Vagina (tissue), 2 donors: ENCODE measurements at regions not wholly inside any gene's neighbourhood (a gene's known extent, or its start where the extent isn't known, plus 50 kb on each side); places are given as distances from the start of the nearest gene placed in this dataset.

Experiments
- DNase-seq, 2 donors: peaks; one replicate each; pipeline ENCODE4 v3.0.0-alpha.2; 2017; ENCODE audit errors: extremely low spot score in 2 of 2
- H3K27ac ChIP-seq: fragments of 200-600 bp; sonication (generic); one replicate; pipeline ENCODE4 v1.5.1; 2019
- H3K27me3 ChIP-seq: fragments of 200-600 bp; sonication (generic); one replicate; pipeline ENCODE4 v1.5.1; 2019
- H3K36me3 ChIP-seq, 2 donors: fragments of 200-600 bp; sonication (generic); one replicate each; pipeline ENCODE4 v1.5.1; 2017 to 2019
- H3K4me1 ChIP-seq: fragments of 200-600 bp; sonication (generic); one replicate; pipeline ENCODE4 v1.5.1; 2019
- H3K4me3 ChIP-seq, 2 donors: fragments of 200-600 bp; sonication (generic); 1 replicate in 1 of 2; 2 replicates in 1 of 2; pipeline ENCODE4 v1.5.1; 2016 to 2019
- H3K9me3 ChIP-seq: fragments of 200-600 bp; sonication (generic); one replicate; pipeline ENCODE4 v1.5.1; 2019
- CTCF ChIP-seq, 3 experiments: fragments of 450-650 bp in 2 of 3; fragments of 200-600 bp in 1 of 3; sonication (generic) in 1 of 3; IDR thresholded peaks; one replicate each; pipeline ENCODE4 v1.5.1; 2017 to 2019; ENCODE audit warnings: antibody characterized with exemption in 3 of 3, mild to moderate bottlenecking in 2 of 3, moderate library complexity in 2 of 3
- POLR2A ChIP-seq, 2 donors: fragments of 450-650 bp; IDR thresholded peaks; one replicate each; pipeline ENCODE4 v1.6.1; 2017; ENCODE audit warnings: antibody characterized with exemption in 2 of 2, mild to moderate bottlenecking in 2 of 2, moderate library complexity in 2 of 2
- POLR2AphosphoS5 ChIP-seq, 2 donors: sonication (generic); formaldehyde crosslinking; IDR thresholded peaks; one replicate each; pipeline ENCODE4 v1.9.0; 2017; ENCODE audit warnings: antibody characterized with exemption in 2 of 2, mild to moderate bottlenecking in 2 of 2, low read depth in 1 of 2; ENCODE audit not compliant: insufficient read depth in 1 of 2
- intact Hi-C: fragments of 100-400 bp; cut with DNase I; formaldehyde crosslinking; loops from one replicate; pipeline ENCODE4 v1.15.1; 2023

- H3K27me3 ChIP-seq: no peaks in the 10 kb centered on the region
- no peak overlapping the region for H3K4me3 ChIP-seq
- H3K36me3 ChIP-seq: no peaks in the 10 kb centered on the region
- TF ChIP-seq POLR2AphosphoS5 (IDR thresholded peaks at IDR 0.05; ENCODE audit: insufficient read depth in 1 of 2, low read depth in 1 of 2) (no peak), POLR2A (IDR thresholded peaks at IDR 0.05) (no peak), CTCF (IDR thresholded peaks at IDR 0.05) (no peak)
- intact Hi-C loops: no loop called here
- H3K27ac ChIP-seq: no peak overlapping the region
- DNase-seq: no peak
- no peaks in the 10 kb centered on the region for H3K4me1 ChIP-seq
- no peaks in the 10 kb centered on the region for H3K9me3 ChIP-seq
These were observed 231.5 kb downstream of the AACS start for GRCh38 chr12:125296701-125297100.

GRCh38 chr12:125299840-125300239 lies 234.6 kb downstream of the AACS start:
- Histone ChIP-seq H3K4me1 (no peaks in the 10 kb centered on the region), H3K27me3 (no peaks in the 10 kb centered on the region), H3K4me3 (no peak overlapping the region), H3K36me3 (no peaks in the 10 kb centered on the region), H3K27ac (no peak overlapping the region), H3K9me3 (no peaks in the 10 kb centered on the region)
- TF ChIP-seq POLR2AphosphoS5 (IDR thresholded peaks at IDR 0.05; ENCODE audit: insufficient read depth in 1 of 2, low read depth in 1 of 2) (no peak), POLR2A (IDR thresholded peaks at IDR 0.05) (no peak), CTCF (IDR thresholded peaks at IDR 0.05) (no peak)
- no peak for DNase-seq
- intact Hi-C loops: no loop called here

GRCh38 chr12:125300249-125300648 lies 235.0 kb downstream of the AACS start:
- Histone ChIP-seq H3K27me3 (no peaks in the 10 kb centered on the region), H3K9me3 (no peaks in the 10 kb centered on the region), H3K4me3 (no peak overlapping the region), H3K4me1 (no peaks in the 10 kb centered on the region), H3K27ac (no peak overlapping the region), H3K36me3 (no peaks in the 10 kb centered on the region)
- TF ChIP-seq POLR2A (IDR thresholded peaks at IDR 0.05) (no peak), CTCF (IDR thresholded peaks at IDR 0.05) (no peak), POLR2AphosphoS5 (IDR thresholded peaks at IDR 0.05; ENCODE audit: insufficient read depth in 1 of 2, low read depth in 1 of 2) (no peak)
- intact Hi-C loops: no loop called here
- DNase-seq: no peak

GRCh38 chr12:125303337-125303736 lies 238.1 kb downstream of the AACS start:
- Histone ChIP-seq H3K36me3 (no peaks in the 10 kb centered on the region), H3K27me3 (no peaks in the 10 kb centered on the region), H3K4me3 (no peak overlapping the region), H3K27ac (no peak overlapping the region), H3K4me1 (no peaks in the 10 kb centered on the region), H3K9me3 (no peaks in the 10 kb centered on the region)
- TF ChIP-seq CTCF (IDR thresholded peaks at IDR 0.05) (no peak), POLR2A (IDR thresholded peaks at IDR 0.05) (no peak)
- no peak for DNase-seq
- intact Hi-C loops: no loop called here

- TF ChIP-seq POLR2A (IDR thresholded peaks at IDR 0.05): no peak
- TF ChIP-seq POLR2AphosphoS5 (IDR thresholded peaks at IDR 0.05; ENCODE audit: insufficient read depth in 1 of 2, low read depth in 1 of 2): no peak
- TF ChIP-seq CTCF (IDR thresholded peaks at IDR 0.05): no peak
- H3K36me3 ChIP-seq: no peaks in the 10 kb centered on the region
- no peak overlapping the region for H3K4me3 ChIP-seq
- intact Hi-C loops: no loop called here
- no peaks in the 10 kb centered on the region for H3K4me1 ChIP-seq
- DNase-seq: no peak
- H3K9me3 ChIP-seq: no peaks in the 10 kb centered on the region
- no peaks in the 10 kb centered on the region for H3K27me3 ChIP-seq
- no peak overlapping the region for H3K27ac ChIP-seq
These were observed 238.8 kb downstream of the AACS start for GRCh38 chr12:125304029-125304428.
